Gastrocnemius medialis (tissue), 4 donors: ENCODE measurements at regions not wholly inside any gene's neighbourhood (a gene's known extent, or its start where the extent isn't known, plus 50 kb on each side); places are given as distances from the start of the nearest gene placed in this dataset.

Source experiments
- ATAC-seq, 2 donors: fragments of 150-250 bp; one replicate each; pipeline ENCODE4 v1.9.1; 2016
- DNase-seq, 2 donors: peaks; one replicate each; pipeline ENCODE4 v3.0.0-alpha.2; 2019
- H3K27ac ChIP-seq, 4 donors: fragments of 200-600 bp; sonication (generic); 1 replicate in 1 of 4; 2 replicates in 3 of 4; pipeline ENCODE4 v1.5.1; 2016 to 2018; ENCODE audit warnings: mild to moderate bottlenecking in 2 of 4, moderate library complexity in 1 of 4
- H3K27me3 ChIP-seq, 3 donors: fragments of 200-600 bp; sonication (generic) in 2 of 3; 1 replicate in 1 of 3; 2 replicates in 2 of 3; pipeline versions ENCODE4 v1.5.1 to v1.6.0; 2016 to 2019; ENCODE audit warnings: mild to moderate bottlenecking in 1 of 3, moderate library complexity in 1 of 3
- H3K36me3 ChIP-seq, 2 donors: fragments of 200-600 bp; sonication (generic) in 1 of 2; one replicate each; pipeline ENCODE4 v1.5.1; 2017 to 2018
- H3K4me1 ChIP-seq, 2 donors: fragments of 200-600 bp; sonication (generic) in 1 of 2; one replicate each; pipeline ENCODE4 v1.5.1; 2016 to 2017; ENCODE audit warnings: mild to moderate bottlenecking in 2 of 2
- H3K4me3 ChIP-seq, 4 donors: fragments of 200-600 bp; sonication (generic) in 3 of 4; 1 replicate in 1 of 4; 2 replicates in 3 of 4; pipeline ENCODE4 v1.5.1; 2016 to 2019; ENCODE audit warnings: mild to moderate bottlenecking in 2 of 4
- H3K9me3 ChIP-seq, 3 donors: fragments of 200-600 bp; sonication (generic) in 2 of 3; 1 replicate in 1 of 3; 2 replicates in 2 of 3; pipeline ENCODE4 v1.5.1; 2016 to 2019
- POLR2A ChIP-seq, 2 donors: fragments of 450-650 bp; IDR thresholded peaks; one replicate each; pipeline ENCODE4 v1.6.1; 2017; ENCODE audit warnings: antibody characterized with exemption in 2 of 2, mild to moderate bottlenecking in 2 of 2, moderate library complexity in 2 of 2
- in situ Hi-C, 4 donors: fragments of 200-750 bp; cut with MboI; loops; one replicate each; pipeline versions ENCODE4 v1.15.0 to v1.8.0; 2017; ENCODE audit warnings: low sequenced_read_pairs in 4 of 4
- intact Hi-C: fragments of 100-400 bp; cut with DNase I; formaldehyde crosslinking; loops from one replicate; pipeline ENCODE4 v1.15.1; 2023; ENCODE audit warnings: low total_unique reads
- TF ChIP-seq, protein P1 (sequence below), 5 experiments: fragments of 450-650 bp in 3 of 5; fragments of 200-600 bp in 2 of 5; sonication (generic) in 2 of 5; IDR thresholded peaks in 4 of 5; conservative IDR thresholded peaks in 1 of 5; 1 replicate in 4 of 5; 2 replicates in 1 of 5; pipeline ENCODE4 v1.5.1; 2016 to 2019; ENCODE audit warnings: antibody characterized with exemption in 5 of 5, mild to moderate bottlenecking in 3 of 5, moderate library complexity in 3 of 5

DNA sequence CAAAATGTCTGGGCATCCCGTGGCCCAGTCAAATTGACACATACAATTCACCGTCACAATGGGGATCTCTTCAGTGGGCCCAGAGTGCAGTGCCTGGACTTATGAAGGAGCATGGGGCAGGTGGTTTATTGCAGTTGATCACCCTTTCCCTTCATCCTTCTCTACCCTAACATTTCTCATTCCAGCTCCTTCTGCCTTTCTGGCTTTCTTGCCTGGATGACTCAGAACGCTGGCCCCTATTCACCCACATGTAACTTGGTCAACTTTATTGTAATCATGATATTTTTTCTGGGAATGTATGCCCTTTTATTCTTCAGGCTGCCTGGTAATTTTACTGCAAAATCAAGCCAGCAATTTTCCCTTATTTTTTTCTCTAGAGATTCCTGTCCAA, 179.9 kb upstream of the DTNBP1 start:
- no peaks in the 10 kb centered on the region for H3K9me3 ChIP-seq
- H3K36me3 ChIP-seq = no peaks in the 10 kb centered on the region
- H3K4me3 ChIP-seq = no peak overlapping the region
- TF ChIP-seq, protein P1, sequence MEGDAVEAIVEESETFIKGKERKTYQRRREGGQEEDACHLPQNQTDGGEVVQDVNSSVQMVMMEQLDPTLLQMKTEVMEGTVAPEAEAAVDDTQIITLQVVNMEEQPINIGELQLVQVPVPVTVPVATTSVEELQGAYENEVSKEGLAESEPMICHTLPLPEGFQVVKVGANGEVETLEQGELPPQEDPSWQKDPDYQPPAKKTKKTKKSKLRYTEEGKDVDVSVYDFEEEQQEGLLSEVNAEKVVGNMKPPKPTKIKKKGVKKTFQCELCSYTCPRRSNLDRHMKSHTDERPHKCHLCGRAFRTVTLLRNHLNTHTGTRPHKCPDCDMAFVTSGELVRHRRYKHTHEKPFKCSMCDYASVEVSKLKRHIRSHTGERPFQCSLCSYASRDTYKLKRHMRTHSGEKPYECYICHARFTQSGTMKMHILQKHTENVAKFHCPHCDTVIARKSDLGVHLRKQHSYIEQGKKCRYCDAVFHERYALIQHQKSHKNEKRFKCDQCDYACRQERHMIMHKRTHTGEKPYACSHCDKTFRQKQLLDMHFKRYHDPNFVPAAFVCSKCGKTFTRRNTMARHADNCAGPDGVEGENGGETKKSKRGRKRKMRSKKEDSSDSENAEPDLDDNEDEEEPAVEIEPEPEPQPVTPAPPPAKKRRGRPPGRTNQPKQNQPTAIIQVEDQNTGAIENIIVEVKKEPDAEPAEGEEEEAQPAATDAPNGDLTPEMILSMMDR (IDR thresholded peaks at IDR 0.05 in 4 of 5, conservative IDR thresholded peaks at IDR 0.05 in 1 of 5) = no peak
- no peak for TF ChIP-seq POLR2A (IDR thresholded peaks at IDR 0.05)
- H3K27me3 ChIP-seq = no peaks in the 10 kb centered on the region
- DNase-seq = no peak
- H3K4me1 ChIP-seq = peaks cover 0 to 2% of the 10 kb centered on the region in 2 donors
- no peak overlapping the region for H3K27ac ChIP-seq
- ATAC-seq = no peak
- in situ Hi-C loops (no loop called here), intact Hi-C loops (no loop called here)

DNA sequence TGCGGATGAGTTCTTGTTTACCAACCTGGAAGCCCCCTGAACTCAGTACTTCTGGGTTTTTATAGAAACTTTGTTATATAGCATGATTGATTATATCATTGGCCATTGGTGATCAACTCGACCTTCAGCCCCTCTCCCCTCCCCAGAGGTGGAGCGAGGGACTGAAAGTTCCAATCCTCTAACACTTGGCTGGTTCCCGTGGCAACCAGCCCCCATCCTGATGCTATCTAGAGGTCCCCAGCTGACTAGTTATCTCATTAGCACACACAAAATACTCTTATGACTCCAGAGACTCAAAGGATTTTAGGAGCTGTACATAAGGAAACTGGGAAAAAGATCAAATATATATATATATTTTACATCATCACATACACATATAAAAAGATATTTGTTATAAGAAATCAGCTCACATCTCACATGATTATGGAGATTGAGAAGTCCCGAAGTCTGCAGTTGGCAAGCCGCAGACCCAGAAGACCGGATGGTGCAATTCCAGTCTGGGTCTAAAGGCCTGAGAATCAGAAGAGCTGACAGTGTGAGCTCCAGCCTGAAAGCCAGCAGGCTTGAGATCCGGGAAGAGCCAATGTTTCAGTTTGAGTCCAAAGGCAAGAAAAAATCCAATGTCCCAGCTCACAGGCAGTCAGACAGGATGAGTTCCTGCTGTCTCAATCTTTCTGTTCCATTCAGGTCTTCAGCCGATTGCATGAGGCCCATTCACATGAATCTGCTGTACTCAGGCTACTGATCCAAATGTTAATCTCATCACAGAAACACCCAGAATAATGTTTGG, 179.3 kb upstream of the DTNBP1 start:
- ATAC-seq (peak; percentile 33 to 39), DNase-seq (peak in 1 of 2 donors; percentile 22)
- in situ Hi-C loops = no loop called here

DNA sequence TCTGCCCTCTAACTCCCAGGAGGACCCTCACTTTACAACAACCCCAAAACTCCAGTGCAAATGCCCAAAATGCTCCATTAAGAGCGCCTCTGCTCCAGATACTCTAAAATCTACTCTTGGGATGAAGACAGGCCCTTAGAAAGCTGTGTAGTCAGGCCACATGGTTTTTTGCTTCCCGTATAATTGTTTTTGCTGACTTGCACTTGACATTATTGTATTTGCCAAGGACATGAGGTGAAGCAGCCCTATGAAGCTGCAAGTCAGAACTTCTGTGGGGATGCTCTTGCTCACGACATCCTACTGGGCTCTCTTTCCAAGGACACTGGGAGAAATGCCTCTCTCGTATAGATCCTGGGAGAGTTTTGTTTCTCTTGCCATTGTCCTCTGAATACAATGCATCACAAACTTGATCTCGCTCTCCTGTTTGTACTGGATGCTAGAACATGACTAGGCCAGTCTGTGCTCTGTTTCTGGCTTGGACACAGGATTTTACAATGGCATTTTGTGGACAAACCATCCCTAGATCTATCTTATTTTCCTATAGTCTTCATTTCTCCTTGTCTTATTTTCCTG, 177.2 kb upstream of the DTNBP1 start:
- H3K36me3 ChIP-seq = no peaks in the 10 kb centered on the region
- H3K4me1 ChIP-seq = no peaks in the 10 kb centered on the region
- TF ChIP-seq, protein P1 (IDR thresholded peaks at IDR 0.05 in 4 of 5, conservative IDR thresholded peaks at IDR 0.05 in 1 of 5) = no peak
- TF ChIP-seq POLR2A (IDR thresholded peaks at IDR 0.05) = no peak
- DNase-seq = no peak
- in situ Hi-C loops (no loop called here), intact Hi-C loops (no loop called here)
- no peak overlapping the region for H3K4me3 ChIP-seq
- no peaks in the 10 kb centered on the region for H3K9me3 ChIP-seq
- H3K27ac ChIP-seq = no peak overlapping the region
- H3K27me3 ChIP-seq = no peaks in the 10 kb centered on the region
- no peak for ATAC-seq

More for the DNA sequence above, 179.3 kb upstream of the DTNBP1 start:
- Histone ChIP-seq H3K4me3 (no peak overlapping the region), H3K9me3 (no peaks in the 10 kb centered on the region), H3K27me3 (no peaks in the 10 kb centered on the region), H3K27ac (no peak overlapping the region), H3K36me3 (no peaks in the 10 kb centered on the region), H3K4me1 (peaks cover 0 to 2% of the 10 kb centered on the region in 2 donors)
- intact Hi-C loops = no loop called here
- TF ChIP-seq, protein P1 (IDR thresholded peaks at IDR 0.05 in 4 of 5, conservative IDR thresholded peaks at IDR 0.05 in 1 of 5) = no peak
- TF ChIP-seq POLR2A (IDR thresholded peaks at IDR 0.05) = no peak

DNA sequence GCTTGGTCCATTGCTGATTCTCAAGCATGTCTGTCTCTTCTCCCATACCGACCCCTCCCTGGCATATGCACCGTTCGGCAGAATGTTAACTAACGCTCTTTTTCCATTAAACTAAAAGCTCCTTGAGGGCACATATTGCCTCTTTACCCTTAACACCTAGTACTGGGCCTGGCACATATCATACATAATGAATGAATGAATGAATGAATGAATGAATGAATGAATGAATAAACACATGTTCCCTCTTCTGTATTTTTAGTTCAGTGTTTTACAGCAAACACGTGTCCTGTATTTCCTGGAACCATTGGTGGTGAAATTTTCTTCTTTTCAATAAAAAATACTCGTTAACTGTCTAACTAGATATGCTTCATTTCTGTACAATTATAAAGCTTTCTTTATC, 174.4 kb upstream of the DTNBP1 start:
- Histone ChIP-seq H3K27ac (no peak overlapping the region), H3K9me3 (no peaks in the 10 kb centered on the region), H3K27me3 (no peaks in the 10 kb centered on the region), H3K4me3 (no peak overlapping the region), H3K4me1 (no peaks in the 10 kb centered on the region), H3K36me3 (no peaks in the 10 kb centered on the region)
- DNase-seq = no peak
- TF ChIP-seq, protein P1 (IDR thresholded peaks at IDR 0.05 in 4 of 5, conservative IDR thresholded peaks at IDR 0.05 in 1 of 5) = no peak
- TF ChIP-seq POLR2A (IDR thresholded peaks at IDR 0.05) = no peak
- in situ Hi-C loops (no loop called here), intact Hi-C loops (no loop called here)
- ATAC-seq = no peak
